ENCODE measurements at regions not wholly inside any gene's neighbourhood (a gene's known extent, or its start where the extent isn't known, plus 50 kb on each side); places are given as distances from the start of the nearest gene placed in this dataset.
A peak's percentile ranks its signal among the peaks of the same experiment; 100 is the strongest.

DNA sequence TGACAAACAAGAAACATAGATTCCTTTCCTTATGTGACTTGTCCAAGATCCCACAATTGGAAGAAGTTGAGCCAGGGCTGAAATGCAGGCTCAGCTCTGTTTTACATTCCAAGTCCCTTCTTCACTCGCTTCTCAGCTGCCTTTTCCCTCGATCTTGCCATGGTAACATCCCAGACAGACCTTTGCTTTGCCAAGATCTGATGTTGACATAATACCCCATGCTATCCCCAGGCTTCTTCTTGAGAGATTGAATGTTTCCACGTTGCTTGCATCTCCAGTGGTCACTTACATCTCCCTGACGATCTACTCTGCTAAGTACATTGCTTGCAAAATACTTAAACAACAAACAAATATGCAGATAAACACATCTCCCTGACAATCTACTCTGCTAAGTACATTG, 63.5 kb downstream of the TBXT start:
- TF ChIP-seq RFX5 (IDR thresholded peaks at IDR 0.05; ENCODE audit: low read depth, low read length) (no peak), FOS (IDR thresholded peaks at IDR 0.05; ENCODE audit: low read depth, low read length) (no peak), SMC3 (IDR thresholded peaks at IDR 0.05; ENCODE audit: low read depth, low read length) (no peak), RCOR1 (IDR thresholded peaks at IDR 0.05; ENCODE audit: insufficient replicate concordance, low read length) (no peak), POLR2A (IDR thresholded peaks at IDR 0.05; ENCODE audit: low read depth, low read length) (no peak), CHD1 (IDR thresholded peaks at IDR 0.05; ENCODE audit: low read depth, low read length) (no peak), NFE2L2 (IDR thresholded peaks at IDR 0.05; ENCODE audit: low read depth, low read length) (no peak), RAD21 (IDR thresholded peaks at IDR 0.05; ENCODE audit: low read length) (no peak), CEBPB (IDR thresholded peaks at IDR 0.05; ENCODE audit: low read depth, low read length) (no peak), MAZ (IDR thresholded peaks at IDR 0.05; ENCODE audit: borderline replicate concordance, low read depth, low read length) (no peak), MXI1 (IDR thresholded peaks at IDR 0.05; ENCODE audit: borderline replicate concordance, low read depth, low read length) (no peak), BHLHE40 (IDR thresholded peaks at IDR 0.05; ENCODE audit: low read depth, low read length) (no peak), MAFK (IDR thresholded peaks at IDR 0.05; ENCODE audit: low read depth, low read length) (no peak)
- TF ChIP-seq, protein P1, sequence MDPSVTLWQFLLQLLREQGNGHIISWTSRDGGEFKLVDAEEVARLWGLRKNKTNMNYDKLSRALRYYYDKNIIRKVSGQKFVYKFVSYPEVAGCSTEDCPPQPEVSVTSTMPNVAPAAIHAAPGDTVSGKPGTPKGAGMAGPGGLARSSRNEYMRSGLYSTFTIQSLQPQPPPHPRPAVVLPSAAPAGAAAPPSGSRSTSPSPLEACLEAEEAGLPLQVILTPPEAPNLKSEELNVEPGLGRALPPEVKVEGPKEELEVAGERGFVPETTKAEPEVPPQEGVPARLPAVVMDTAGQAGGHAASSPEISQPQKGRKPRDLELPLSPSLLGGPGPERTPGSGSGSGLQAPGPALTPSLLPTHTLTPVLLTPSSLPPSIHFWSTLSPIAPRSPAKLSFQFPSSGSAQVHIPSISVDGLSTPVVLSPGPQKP (IDR thresholded peaks at IDR 0.05; ENCODE audit: borderline replicate concordance, low read depth, low read length): no peak
- TF ChIP-seq, protein P2, sequence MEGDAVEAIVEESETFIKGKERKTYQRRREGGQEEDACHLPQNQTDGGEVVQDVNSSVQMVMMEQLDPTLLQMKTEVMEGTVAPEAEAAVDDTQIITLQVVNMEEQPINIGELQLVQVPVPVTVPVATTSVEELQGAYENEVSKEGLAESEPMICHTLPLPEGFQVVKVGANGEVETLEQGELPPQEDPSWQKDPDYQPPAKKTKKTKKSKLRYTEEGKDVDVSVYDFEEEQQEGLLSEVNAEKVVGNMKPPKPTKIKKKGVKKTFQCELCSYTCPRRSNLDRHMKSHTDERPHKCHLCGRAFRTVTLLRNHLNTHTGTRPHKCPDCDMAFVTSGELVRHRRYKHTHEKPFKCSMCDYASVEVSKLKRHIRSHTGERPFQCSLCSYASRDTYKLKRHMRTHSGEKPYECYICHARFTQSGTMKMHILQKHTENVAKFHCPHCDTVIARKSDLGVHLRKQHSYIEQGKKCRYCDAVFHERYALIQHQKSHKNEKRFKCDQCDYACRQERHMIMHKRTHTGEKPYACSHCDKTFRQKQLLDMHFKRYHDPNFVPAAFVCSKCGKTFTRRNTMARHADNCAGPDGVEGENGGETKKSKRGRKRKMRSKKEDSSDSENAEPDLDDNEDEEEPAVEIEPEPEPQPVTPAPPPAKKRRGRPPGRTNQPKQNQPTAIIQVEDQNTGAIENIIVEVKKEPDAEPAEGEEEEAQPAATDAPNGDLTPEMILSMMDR (conservative IDR thresholded peaks at IDR 0.05; ENCODE audit: low read depth, low read length): no peak
- TF ChIP-seq, protein P3, sequence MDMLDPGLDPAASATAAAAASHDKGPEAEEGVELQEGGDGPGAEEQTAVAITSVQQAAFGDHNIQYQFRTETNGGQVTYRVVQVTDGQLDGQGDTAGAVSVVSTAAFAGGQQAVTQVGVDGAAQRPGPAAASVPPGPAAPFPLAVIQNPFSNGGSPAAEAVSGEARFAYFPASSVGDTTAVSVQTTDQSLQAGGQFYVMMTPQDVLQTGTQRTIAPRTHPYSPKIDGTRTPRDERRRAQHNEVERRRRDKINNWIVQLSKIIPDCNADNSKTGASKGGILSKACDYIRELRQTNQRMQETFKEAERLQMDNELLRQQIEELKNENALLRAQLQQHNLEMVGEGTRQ (IDR thresholded peaks at IDR 0.05; ENCODE audit: low read depth, low read length): no peak
- Histone ChIP-seq H3K9me3 (ENCODE audit: control insufficient read depth, insufficient read depth, low read length) (peaks cover 8% of the 10 kb centered on the region), H3K4ac (ENCODE audit: low read depth, low read length) (no peak overlapping the region), H2AK9ac (replicated peaks; ENCODE audit: low read depth, low read length, poor library complexity) (no peak overlapping the region), H3K23ac (ENCODE audit: low read depth, low read length) (no peak overlapping the region), H3K4me1 (ENCODE audit: control insufficient read depth, insufficient read depth, low read length) (no peaks in the 10 kb centered on the region), H4K91ac (ENCODE audit: insufficient read depth, low read depth, low read length) (no peak overlapping the region), H3K14ac (replicated peaks; ENCODE audit: low read depth, low read length) (no peak overlapping the region), H3K9me1 (ENCODE audit: insufficient read depth, low read length) (no peaks in the 10 kb centered on the region), H2BK5ac (ENCODE audit: low read depth, low read length, poor library complexity, severe bottlenecking) (no peak overlapping the region), H4K5ac (ENCODE audit: low read depth, low read length) (no peak overlapping the region), H3K36me3 (ENCODE audit: control insufficient read depth, insufficient read depth, low read length) (no peaks in the 10 kb centered on the region), H4K20me1 (ENCODE audit: insufficient read depth, low read length) (no peaks in the 10 kb centered on the region), H2AFZ (replicated peaks; ENCODE audit: low read length, poor library complexity) (no peak overlapping the region), H3K56ac (ENCODE audit: extremely low read depth, insufficient read depth, low read length) (no peak overlapping the region), H4K8ac (ENCODE audit: low read depth in 2 of 2, low read length in 2 of 2) (no peak overlapping the region), H3K4me2 (ENCODE audit: low read depth, low read length) (no peak overlapping the region), H3K18ac (ENCODE audit: low read depth, low read length) (no peak overlapping the region), H2BK120ac (ENCODE audit: low read depth, low read length) (no peak overlapping the region), H2BK15ac (ENCODE audit: low read depth, low read length) (no peak overlapping the region), H3K27me3 (ENCODE audit: control insufficient read depth, insufficient read depth, low read length) (peaks cover 8% of the 10 kb centered on the region), H3K4me3 (ENCODE audit: insufficient read depth, low read depth, low read length) (no peak overlapping the region), H2AK5ac (ENCODE audit: low read depth, low read length) (no peak overlapping the region), H3K9ac (ENCODE audit: low read depth, low read length) (no peak overlapping the region), H3K79me1 (ENCODE audit: low read depth in 1 of 2, low read length in 2 of 2) (no peaks in the 10 kb centered on the region), H3K27ac (ENCODE audit: insufficient read depth, low read length) (no peak overlapping the region), H2BK20ac (ENCODE audit: low read depth, low read length) (no peak overlapping the region)
- POLR2A ChIA-PET (ENCODE audit: unreplicated experiment): no interaction called here
- 8% methylated on average over 4 of the region's 4 CpGs; no CpG with 5 or more reads in 1 of the 2 experiments for WGBS, 2 experiments (ENCODE audit: extremely low coverage in 2 of 2, insufficient read length in 1 of 2)
- peak; percentile 69 for DNase-seq
- in situ Hi-C loops (cut with MboI; ENCODE audit: low sequenced_read_pairs): loop anchor here (10.0 to 25.0 kb wide), 2 partner anchors 379 to 667 kb away; no protein-coding TSS in a partner anchor
- no TSS peak for BruUV-seq (replicated peaks)
- CTCF ChIA-PET: interaction anchor here (1.2 kb wide), 1 partner anchor 219 kb away, joined by 3 read pairs; no protein-coding TSS in a partner anchor
- intact Hi-C loops (cut with micrococcal nuclease): loop anchor here (10.0 kb wide), 1 partner anchor 439 kb away; the partner anchor contains the start of gene PDE10A
- ATAC-seq (ENCODE audit: low read depth): peak; percentile 76
- dilution Hi-C loops (cut with HindIII; ENCODE audit: low sequenced_read_pairs, unreplicated experiment): no loop called here
